ENCODE measurements at regions not wholly inside any gene's neighbourhood (a gene's known extent, or its start where the extent isn't known, plus 50 kb on each side); places are given as distances from the start of the nearest gene placed in this dataset.

DNA sequence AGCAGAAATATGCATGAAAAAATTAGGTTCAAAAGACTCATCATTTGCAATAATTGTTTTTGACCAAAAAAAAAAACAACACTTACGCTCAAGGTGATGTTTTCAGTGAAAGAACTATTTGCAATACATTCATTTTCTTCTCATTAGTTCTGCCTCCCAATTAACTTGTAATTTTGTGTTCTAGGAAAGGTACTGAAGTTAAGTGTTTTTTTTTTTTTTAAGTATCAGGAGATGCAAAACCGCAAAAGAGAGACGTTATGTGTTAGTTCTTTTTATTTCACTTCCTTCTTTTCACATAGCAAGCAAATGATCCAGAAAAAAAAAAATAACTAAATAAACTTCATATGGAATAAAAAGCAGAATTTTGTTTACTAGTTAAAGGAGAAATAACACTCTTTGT is 735.2 kb upstream of the GCFC2 start:
- Histone ChIP-seq H3K27me3 (no peaks in the 10 kb centered on the region), H3K27ac (no peak overlapping the region), H3K36me3 (no peaks in the 10 kb centered on the region), H3K4me3 (no peak overlapping the region), H3K9me3 (no peaks in the 10 kb centered on the region), H3K4me1 (no peaks in the 10 kb centered on the region)
- DNase-seq: no peak
- intact Hi-C loops (cut with DNase I): no loop called here
- 35% methylated on average over 3 of the region's 3 CpGs for WGBS (ENCODE audit: insufficient coverage, low coverage, low lambda C conversion rate, missing lambda C conversion rate)
- TF ChIP-seq, protein P1, sequence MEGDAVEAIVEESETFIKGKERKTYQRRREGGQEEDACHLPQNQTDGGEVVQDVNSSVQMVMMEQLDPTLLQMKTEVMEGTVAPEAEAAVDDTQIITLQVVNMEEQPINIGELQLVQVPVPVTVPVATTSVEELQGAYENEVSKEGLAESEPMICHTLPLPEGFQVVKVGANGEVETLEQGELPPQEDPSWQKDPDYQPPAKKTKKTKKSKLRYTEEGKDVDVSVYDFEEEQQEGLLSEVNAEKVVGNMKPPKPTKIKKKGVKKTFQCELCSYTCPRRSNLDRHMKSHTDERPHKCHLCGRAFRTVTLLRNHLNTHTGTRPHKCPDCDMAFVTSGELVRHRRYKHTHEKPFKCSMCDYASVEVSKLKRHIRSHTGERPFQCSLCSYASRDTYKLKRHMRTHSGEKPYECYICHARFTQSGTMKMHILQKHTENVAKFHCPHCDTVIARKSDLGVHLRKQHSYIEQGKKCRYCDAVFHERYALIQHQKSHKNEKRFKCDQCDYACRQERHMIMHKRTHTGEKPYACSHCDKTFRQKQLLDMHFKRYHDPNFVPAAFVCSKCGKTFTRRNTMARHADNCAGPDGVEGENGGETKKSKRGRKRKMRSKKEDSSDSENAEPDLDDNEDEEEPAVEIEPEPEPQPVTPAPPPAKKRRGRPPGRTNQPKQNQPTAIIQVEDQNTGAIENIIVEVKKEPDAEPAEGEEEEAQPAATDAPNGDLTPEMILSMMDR (IDR thresholded peaks at IDR 0.05): no peak
- no peak for TF ChIP-seq POLR2A (IDR thresholded peaks at IDR 0.05)
- ATAC-seq: no peak

- no peaks in the 10 kb centered on the region for H3K27me3 ChIP-seq
- no peak overlapping the region for H3K27ac ChIP-seq
- no peak for ATAC-seq
- no peaks in the 10 kb centered on the region for H3K4me1 ChIP-seq
- TF ChIP-seq, protein P1 (IDR thresholded peaks at IDR 0.05): no peak
- TF ChIP-seq POLR2A (IDR thresholded peaks at IDR 0.05): no peak
- no peaks in the 10 kb centered on the region for H3K36me3 ChIP-seq
- no peak for DNase-seq
- H3K4me3 ChIP-seq: no peak overlapping the region
- WGBS (ENCODE audit: insufficient coverage, low coverage, low lambda C conversion rate, missing lambda C conversion rate): 64% methylated on average over 3 of the region's 3 CpGs
- intact Hi-C loops (cut with DNase I): no loop called here
- H3K9me3 ChIP-seq: no peaks in the 10 kb centered on the region
Measured at GRCh38 chr2:76444732-76445131, 734.0 kb upstream of the GCFC2 start.

- H3K27ac ChIP-seq: no peak overlapping the region
- no peak overlapping the region for H3K4me3 ChIP-seq
- no peaks in the 10 kb centered on the region for H3K4me1 ChIP-seq
- intact Hi-C loops (cut with DNase I): no loop called here
- no peaks in the 10 kb centered on the region for H3K36me3 ChIP-seq
- no peaks in the 10 kb centered on the region for H3K9me3 ChIP-seq
- DNase-seq: no peak
- 49% methylated on average over 3 of the region's 3 CpGs for WGBS (ENCODE audit: insufficient coverage, low coverage, low lambda C conversion rate, missing lambda C conversion rate)
- no peak for TF ChIP-seq POLR2A (IDR thresholded peaks at IDR 0.05)
- TF ChIP-seq, protein P1 (IDR thresholded peaks at IDR 0.05): no peak
- no peaks in the 10 kb centered on the region for H3K27me3 ChIP-seq
- no peak for ATAC-seq
Measured at GRCh38 chr2:76437564-76437963, 726.8 kb upstream of the GCFC2 start.

- ATAC-seq (peak in 1 of 4 donors; percentile 53), DNase-seq (no peak)
- H3K9me3 ChIP-seq: no peaks in the 10 kb centered on the region
- WGBS (ENCODE audit: insufficient coverage, low coverage, low lambda C conversion rate, missing lambda C conversion rate): 19% methylated on average over 2 of the region's 2 CpGs
- TF ChIP-seq, protein P1 (IDR thresholded peaks at IDR 0.05): no peak
- TF ChIP-seq POLR2A (IDR thresholded peaks at IDR 0.05): no peak
- H3K4me3 ChIP-seq: no peak overlapping the region
- intact Hi-C loops (cut with DNase I): no loop called here
- H3K27me3 ChIP-seq: no peaks in the 10 kb centered on the region
- H3K27ac ChIP-seq: no peak overlapping the region
- no peaks in the 10 kb centered on the region for H3K36me3 ChIP-seq
- H3K4me1 ChIP-seq: no peaks in the 10 kb centered on the region
Measured at GRCh38 chr2:76429374-76429773, 718.7 kb upstream of the GCFC2 start.

- Histone ChIP-seq H3K36me3 (no peaks in the 10 kb centered on the region), H3K4me3 (no peak overlapping the region), H3K27me3 (no peaks in the 10 kb centered on the region), H3K9me3 (no peaks in the 10 kb centered on the region), H3K4me1 (no peaks in the 10 kb centered on the region), H3K27ac (no peak overlapping the region)
- TF ChIP-seq, protein P1 (IDR thresholded peaks at IDR 0.05): no peak
- TF ChIP-seq POLR2A (IDR thresholded peaks at IDR 0.05): no peak
- ATAC-seq (no peak), DNase-seq (no peak)
- intact Hi-C loops (cut with DNase I): no loop called here
Measured at GRCh38 chr2:76427452-76427851, 716.7 kb upstream of the GCFC2 start.

Data from right lobe of liver (tissue), 6 donors.